Left ventricle myocardium inferior (tissue), 1 donor: ENCODE measurements at regions not wholly inside any gene's neighbourhood (a gene's known extent, or its start where the extent isn't known, plus 50 kb on each side); places are given as distances from the start of the nearest gene placed in this dataset.

Source experiments
- DNase-seq: peaks from one replicate; pipeline ENCODE4 v3.0.0-alpha.2; 2020
- H3K27ac ChIP-seq: fragments of 200-600 bp; replicated peaks from 2 replicates; pipeline ENCODE4 v1.8.0; 2021
- H3K27me3 ChIP-seq: fragments of 200-600 bp; 2 replicates; pipeline ENCODE4 v1.8.0; 2021; ENCODE audit warnings: low read depth
- H3K36me3 ChIP-seq: fragments of 200-600 bp; 2 replicates; pipeline ENCODE4 v1.8.0; 2021
- H3K4me1 ChIP-seq: fragments of 200-600 bp; 2 replicates; pipeline ENCODE4 v1.8.0; 2021
- H3K4me3 ChIP-seq: fragments of 200-600 bp; 2 replicates; pipeline ENCODE4 v1.8.0; 2021; ENCODE audit warnings: mild to moderate bottlenecking, moderate library complexity
- H3K9me3 ChIP-seq: fragments of 200-600 bp; replicated peaks from 2 replicates; pipeline ENCODE4 v1.8.0; 2021
- intact Hi-C: fragments of 100-400 bp; cut with micrococcal nuclease; formaldehyde crosslinking; loops from one replicate; pipeline ENCODE4 v1.11.0; 2022
- TF ChIP-seq, protein P1 (sequence below): fragments of 200-600 bp; IDR thresholded peaks from 2 replicates; pipeline ENCODE4 v1.8.0; 2021; ENCODE audit warnings: antibody characterized with exemption, mild to moderate bottlenecking, borderline replicate concordance
- donor health status: DM: no; HTN: yes; CAD: no; lungs with severe emphysema.

DNA sequence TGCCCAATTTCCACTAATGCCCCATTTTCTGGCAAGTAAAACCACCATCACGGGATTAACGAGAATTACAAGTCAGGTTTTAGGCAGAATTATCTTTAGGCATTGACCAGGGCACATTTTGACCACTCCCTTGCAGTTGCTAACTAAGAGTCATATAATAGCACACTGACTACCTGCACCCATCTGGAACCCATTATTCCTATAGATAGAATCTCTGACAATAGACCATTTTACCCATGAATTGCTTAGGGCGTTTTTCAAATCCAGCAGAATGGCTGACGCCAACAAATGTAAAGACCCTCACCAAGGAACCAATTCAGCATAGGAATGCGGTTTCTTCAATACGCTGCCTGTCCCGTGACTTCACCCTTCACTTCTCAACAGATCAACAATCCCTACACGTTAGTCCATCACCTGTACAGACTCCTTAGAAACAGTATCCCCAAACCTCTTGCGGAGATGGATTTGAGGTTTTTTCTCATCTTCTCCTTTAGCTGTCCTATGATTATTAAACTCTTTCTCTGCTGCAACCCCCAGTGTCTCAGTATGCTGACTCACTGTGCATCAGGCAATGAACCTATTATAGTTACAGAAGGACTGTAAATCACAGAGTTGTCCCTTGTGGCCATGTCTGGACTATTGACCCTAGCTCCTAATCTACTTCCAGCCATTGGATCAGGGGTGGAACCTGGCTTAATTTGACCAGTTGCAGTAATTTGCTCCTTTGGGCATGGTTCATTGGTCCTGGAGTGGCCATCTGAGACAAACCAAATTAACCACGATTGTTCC lies 177.3 kb upstream of the PLXNC1 start:
- intact Hi-C loops, result no loop called here
- H3K9me3 ChIP-seq, result no peaks in the 10 kb centered on the region
- no peaks in the 10 kb centered on the region for H3K27me3 ChIP-seq
- no peak overlapping the region for H3K27ac ChIP-seq
- no peaks in the 10 kb centered on the region for H3K36me3 ChIP-seq
- DNase-seq, result no peak
- TF ChIP-seq, protein P1, sequence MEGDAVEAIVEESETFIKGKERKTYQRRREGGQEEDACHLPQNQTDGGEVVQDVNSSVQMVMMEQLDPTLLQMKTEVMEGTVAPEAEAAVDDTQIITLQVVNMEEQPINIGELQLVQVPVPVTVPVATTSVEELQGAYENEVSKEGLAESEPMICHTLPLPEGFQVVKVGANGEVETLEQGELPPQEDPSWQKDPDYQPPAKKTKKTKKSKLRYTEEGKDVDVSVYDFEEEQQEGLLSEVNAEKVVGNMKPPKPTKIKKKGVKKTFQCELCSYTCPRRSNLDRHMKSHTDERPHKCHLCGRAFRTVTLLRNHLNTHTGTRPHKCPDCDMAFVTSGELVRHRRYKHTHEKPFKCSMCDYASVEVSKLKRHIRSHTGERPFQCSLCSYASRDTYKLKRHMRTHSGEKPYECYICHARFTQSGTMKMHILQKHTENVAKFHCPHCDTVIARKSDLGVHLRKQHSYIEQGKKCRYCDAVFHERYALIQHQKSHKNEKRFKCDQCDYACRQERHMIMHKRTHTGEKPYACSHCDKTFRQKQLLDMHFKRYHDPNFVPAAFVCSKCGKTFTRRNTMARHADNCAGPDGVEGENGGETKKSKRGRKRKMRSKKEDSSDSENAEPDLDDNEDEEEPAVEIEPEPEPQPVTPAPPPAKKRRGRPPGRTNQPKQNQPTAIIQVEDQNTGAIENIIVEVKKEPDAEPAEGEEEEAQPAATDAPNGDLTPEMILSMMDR, result no peak
- H3K4me3 ChIP-seq, result no peak overlapping the region
- peaks cover 24% of the 10 kb centered on the region for H3K4me1 ChIP-seq

DNA sequence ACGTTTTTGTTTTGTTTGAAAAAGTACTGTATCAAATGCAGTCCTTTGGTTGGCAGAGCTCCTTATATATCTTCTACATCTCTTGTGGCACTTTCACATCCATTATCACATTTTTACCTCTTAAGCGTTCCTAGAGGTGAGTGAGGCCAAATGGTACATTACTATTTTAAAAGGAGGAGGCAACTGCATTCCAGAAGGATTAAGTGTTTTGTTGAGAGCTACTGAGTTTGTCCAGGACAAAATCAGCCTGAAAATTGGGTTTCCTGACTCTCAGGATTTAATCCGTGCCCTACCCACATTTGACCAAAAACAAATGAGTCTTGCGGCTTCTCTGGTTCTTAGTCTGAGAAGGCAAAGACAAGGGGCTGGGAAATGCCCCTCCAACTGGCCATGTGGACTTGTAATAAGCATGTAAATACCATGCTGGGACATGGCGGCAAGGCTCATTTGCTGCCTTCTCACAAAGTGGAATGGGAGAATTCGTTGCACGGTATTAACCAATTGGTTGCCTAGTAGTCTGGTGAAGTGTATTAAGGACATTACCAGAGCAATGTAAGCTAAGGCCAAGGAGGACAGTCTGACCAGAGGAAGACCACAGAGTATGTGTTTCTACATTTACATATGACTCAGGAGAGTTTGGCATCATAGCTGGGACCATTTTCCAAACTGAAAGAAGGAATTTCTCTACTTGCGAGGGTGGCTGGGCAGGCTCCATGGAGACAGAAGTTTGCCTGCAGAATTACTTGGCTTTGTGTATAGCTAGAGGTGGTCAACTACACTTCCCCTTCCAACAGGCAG lies 175.8 kb upstream of the PLXNC1 start:
- H3K27ac ChIP-seq, result no peak overlapping the region
- no peaks in the 10 kb centered on the region for H3K36me3 ChIP-seq
- H3K9me3 ChIP-seq, result no peaks in the 10 kb centered on the region
- H3K4me1 ChIP-seq, result peaks cover 24% of the 10 kb centered on the region
- intact Hi-C loops, result no loop called here
- no peaks in the 10 kb centered on the region for H3K27me3 ChIP-seq
- H3K4me3 ChIP-seq, result no peak overlapping the region
- no peak for DNase-seq
- TF ChIP-seq, protein P1, result no peak

DNA sequence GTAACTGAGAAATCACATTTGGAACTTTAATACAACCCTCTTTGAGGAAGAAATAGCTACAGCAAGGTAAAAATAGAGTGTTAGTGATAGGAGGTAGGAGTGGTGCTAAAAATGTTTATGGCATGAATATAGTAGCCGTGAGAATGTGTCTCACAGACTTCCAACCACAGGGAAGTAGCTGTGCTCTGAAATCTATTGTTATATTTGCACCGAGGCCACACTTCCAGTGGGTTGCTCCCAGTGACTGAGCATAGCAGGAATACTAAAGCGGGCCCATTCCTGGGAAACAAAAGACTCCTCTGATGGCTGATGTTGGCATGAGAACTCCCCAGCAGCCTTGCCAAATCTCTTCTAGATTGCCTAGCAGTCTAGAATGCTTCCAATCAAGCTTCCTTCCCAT lies 174.1 kb upstream of the PLXNC1 start:
- Histone ChIP-seq H3K4me3 (no peak overlapping the region), H3K4me1 (peaks cover 29% of the 10 kb centered on the region), H3K9me3 (no peaks in the 10 kb centered on the region), H3K27me3 (no peaks in the 10 kb centered on the region), H3K36me3 (no peaks in the 10 kb centered on the region), H3K27ac (peak overlapping the region; percentile 50)
- intact Hi-C loops, result no loop called here
- DNase-seq, result no peak
- TF ChIP-seq, protein P1, result no peak

DNA sequence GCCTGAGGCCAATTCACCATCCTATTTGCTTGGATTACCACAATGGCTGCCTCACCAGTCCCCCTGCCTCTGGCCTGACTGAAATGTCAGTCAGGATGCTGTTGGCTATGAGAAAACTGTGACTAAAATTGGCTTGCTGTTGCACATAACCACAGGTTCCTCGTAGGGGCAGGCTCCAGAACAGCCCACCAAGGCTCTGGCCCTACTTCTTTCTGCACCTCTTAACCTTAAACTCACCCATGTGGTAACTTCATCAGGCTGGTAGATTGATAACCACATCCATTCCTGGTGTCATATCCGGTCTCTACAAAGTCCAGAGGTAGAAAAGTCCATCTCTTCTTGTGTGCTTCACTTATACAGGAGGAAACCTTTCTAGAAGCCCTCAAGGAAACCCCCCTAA lies 172.4 kb upstream of the PLXNC1 start:
- H3K4me1 ChIP-seq, result peaks cover 29% of the 10 kb centered on the region
- no peak overlapping the region for H3K27ac ChIP-seq
- no peaks in the 10 kb centered on the region for H3K36me3 ChIP-seq
- H3K9me3 ChIP-seq, result no peaks in the 10 kb centered on the region
- TF ChIP-seq, protein P1, result no peak
- H3K27me3 ChIP-seq, result no peaks in the 10 kb centered on the region
- intact Hi-C loops, result no loop called here
- H3K4me3 ChIP-seq, result no peak overlapping the region
- no peak for DNase-seq

DNA sequence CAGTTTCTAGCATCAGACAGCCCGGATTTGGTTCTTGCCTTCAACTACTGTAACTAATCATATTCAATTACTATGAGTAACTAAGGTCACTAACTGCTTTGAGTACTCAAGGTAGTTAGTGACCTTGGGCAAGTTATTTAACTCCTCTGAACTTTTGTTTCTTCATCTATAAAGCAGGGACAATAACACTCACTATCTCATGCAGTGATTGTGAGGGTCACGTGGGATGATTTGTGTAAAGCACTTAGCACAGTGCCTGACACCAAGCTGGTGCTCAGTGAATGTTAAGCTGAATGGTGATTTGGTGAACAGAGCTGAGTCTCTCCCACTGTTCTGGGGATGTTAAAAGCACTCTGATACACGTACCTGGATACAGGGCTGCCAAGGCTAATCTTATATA lies 171.3 kb upstream of the PLXNC1 start:
- TF ChIP-seq, protein P1, result no peak
- intact Hi-C loops, result no loop called here
- no peak overlapping the region for H3K27ac ChIP-seq
- no peaks in the 10 kb centered on the region for H3K9me3 ChIP-seq
- no peaks in the 10 kb centered on the region for H3K36me3 ChIP-seq
- H3K27me3 ChIP-seq, result no peaks in the 10 kb centered on the region
- no peak for DNase-seq
- H3K4me3 ChIP-seq, result no peak overlapping the region
- peaks cover 29% of the 10 kb centered on the region for H3K4me1 ChIP-seq
